ENCODE measurements at regions not wholly inside any gene's neighbourhood (a gene's known extent, or its start where the extent isn't known, plus 50 kb on each side); places are given as distances from the start of the nearest gene placed in this dataset.
A peak's percentile ranks its signal among the peaks of the same experiment; 100 is the strongest.

DNA sequence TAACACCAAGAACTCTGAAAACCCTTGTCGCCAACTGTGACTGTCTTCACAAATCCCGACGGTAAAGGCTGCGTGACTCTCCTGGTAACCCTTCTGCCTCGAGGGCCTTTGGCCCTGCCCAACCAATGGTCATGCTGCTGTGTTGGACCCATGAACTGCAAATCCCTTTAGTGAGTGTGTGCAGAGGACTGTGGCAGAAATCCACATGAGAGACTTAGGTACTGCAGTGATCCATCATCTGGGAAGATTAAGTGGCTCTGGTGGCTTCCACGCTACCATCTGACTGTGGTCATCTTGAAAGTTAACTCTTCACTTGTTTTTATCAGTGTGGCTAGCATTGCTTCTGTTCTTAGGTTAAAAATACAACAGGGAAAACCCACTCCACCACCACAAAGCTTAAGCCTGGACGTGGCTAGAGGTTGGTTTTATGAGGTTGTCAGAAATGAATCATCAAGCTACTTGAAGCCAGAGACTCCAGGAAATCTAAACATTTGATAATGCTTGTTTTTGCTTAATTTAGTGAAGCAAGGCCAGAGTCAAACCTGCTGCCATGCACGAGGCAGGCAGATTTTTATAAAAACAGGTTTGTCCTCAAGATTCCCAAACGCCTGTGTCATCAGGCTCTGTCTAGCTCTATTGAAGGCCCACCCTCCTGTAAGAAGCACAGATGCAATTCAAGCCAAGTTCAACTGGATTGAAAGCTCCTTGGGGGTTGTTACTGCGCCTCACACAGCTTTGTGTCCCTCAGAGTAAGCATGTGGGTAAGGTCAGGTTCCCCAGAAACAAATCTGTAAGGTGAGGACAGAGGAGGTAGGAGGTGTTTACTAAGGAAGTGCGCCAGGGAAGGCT is 52.7 kb upstream of the ERCC6L2 start:
- DNase-seq: peak in 1 of 5 donors; percentile 77

DNA sequence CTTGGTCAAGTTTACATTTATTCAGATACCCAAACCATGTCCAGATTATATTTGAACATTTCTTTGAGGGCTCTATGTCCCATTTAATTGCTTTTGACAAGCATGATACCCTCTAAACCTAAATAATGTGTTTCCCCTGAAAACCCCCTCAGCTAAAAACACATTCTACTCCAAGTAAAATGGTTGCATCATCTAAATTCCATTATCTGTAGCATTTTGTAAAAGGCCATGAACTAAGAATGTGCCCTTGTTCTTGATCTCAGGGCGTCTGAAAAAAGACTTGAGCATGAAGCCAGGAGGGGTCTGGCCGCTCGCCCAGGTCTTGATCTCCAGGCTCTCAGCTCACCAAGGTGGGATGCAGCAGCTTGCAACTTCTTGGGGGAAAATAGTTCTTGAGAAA is 53.5 kb upstream of the ERCC6L2 start:
- DNase-seq: no peak

DNA sequence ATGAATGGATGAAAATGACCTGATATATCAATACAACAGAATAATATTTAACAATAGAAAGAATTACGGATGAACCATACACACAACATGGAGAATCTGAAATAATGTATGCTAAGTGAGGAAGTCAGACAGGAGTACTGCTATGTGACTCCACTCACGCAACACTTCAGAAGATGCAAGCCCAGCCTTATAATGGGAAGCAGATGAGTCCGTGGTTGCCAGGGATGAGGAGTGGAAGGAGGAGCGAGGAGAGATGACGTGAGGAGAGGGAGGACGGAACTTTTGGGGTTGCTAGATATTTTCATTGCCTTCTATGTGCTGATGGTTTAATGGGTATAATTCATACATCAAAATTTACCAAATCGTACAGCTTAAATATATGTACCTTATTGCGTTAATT is 55.4 kb upstream of the ERCC6L2 start:
- DNase-seq: no peak

DNA sequence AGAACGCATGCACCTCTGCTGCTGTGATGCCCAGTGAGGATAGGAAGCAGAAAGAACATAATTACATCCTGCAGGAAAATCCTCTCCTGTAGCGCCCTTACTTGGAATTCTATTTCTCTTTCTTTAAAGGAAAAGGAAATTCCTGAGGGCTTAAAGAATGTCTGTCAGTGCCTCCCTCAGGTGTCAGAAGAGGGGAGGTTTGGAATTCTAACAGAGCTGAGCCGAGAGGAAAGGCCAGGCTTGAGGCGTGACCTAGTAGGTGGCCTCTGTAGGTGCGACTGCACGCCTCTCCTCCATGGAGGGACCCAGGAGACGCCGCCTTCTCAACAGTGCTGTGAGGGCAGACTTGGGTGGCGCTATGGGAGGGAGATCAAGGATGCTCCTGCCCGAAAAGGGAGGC is 55.9 kb upstream of the ERCC6L2 start:
- no peak for DNase-seq

DNA sequence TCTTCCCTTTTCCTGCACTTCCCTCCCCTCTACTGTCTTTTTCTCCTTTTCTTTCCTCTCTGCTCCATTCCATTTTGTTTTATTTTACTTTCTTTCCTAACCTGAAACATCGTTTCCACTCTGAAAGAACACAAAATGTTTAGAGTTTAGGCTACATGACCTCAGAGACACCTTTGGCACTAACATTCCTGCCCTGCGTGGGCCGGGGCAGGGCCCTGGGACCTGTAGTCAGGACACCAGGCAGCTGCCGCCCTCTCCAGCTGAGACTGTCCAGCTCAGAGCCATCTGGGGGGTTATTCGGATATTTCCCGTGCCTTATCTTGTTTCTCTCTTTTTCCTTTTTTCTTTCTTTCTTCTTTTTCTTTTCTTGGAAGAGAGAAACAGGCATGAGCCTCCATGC is 58.3 kb upstream of the ERCC6L2 start:
- DNase-seq: no peak

DNA sequence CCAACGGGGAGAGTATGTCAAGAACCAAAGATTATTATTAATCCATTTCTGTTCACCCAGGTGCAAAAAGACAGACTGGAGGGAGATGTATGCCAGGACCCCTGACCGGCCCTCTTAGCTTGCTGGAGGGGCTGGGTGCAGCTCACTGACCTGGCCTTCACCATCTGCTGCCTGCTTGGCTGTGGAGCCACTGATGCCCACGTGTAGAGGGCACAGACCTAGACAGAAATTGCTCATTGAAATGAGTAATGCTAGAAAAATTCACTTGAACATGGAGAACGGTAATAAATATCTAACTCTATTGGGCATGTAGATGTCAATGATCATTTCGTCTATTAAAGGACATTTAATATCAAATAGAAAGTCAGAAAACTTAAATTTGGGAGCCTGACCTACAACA is 58.8 kb upstream of the ERCC6L2 start:
- no peak for DNase-seq

DNA sequence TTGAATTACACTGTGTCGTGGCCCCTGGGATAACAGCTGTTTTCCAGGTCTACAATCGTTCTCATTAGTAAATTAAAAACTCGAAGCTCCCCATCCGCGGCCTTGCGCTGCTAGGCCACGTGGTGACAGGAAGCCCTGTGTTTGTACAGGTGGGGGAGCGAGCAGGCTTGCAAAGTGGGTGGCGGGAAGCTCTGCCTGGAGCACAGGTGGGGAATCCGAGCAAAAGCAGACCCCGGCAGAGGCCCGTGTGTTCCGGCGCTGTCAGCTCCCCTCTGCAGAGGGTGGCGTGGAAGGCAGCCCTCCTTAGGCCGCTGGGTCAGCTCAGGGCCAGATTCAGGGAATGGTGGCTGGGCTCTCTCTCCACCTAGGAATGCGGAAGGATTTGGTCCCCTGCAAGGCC is 59.5 kb upstream of the ERCC6L2 start:
- no peak for DNase-seq

DNA sequence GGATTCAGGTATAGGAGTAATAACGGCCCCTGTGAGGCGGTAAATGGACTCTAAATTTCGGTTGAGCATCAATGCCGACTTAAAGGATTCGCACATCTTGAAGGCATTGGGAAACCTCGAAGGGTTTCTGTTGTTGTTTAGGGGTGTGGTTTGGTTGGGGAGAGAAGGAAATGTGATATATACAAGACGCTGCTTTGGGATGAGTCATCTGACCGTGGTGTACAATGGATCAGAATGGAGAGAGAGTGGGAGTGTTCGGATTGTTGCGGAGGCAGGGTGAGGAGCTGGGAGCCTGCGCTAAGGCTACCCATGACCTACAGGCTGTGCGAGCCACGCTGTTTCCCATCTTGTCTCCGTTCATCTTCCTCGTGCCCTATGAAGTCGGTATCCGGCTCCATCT is 60.4 kb upstream of the ERCC6L2 start:
- no peak for DNase-seq

DNA sequence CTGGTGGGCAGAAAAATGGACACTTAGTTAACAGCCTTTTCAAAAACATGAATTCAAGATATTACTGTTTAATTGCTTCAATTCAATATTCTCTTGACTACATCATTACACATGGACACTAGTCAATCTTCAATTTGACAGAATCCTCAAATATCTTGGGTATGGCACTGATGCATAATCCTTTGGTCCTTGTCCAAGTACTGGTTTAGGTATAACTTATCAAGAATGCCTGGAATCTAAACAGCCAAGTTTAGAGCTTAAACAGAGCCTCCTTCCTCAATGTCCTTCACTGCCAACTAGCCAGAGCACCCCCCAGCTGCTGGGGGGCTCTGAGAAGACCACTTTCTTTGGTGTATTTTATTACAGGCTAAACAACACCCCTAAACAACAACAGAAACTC is 61.6 kb upstream of the ERCC6L2 start:
- no peak for DNase-seq

DNA sequence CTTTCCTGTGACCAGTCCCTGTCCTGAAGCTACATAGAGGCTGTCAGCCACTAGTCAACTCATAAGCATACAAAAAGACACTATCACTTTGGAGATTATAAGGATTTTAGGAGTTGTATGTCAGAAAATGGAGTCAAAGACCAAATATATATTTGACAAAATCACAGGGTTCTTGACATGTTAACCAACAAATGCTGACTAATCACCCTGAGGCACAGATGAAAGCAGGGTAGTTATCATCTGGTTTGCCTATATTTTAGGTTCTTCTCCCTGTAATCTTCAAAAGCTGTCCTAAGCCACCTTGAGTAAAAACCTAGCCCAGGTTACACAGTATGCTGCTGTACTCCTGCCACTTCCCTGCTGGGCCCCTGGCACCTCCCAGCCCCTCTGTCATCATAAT is 64.7 kb upstream of the ERCC6L2 start:
- no peak for DNase-seq

DNA sequence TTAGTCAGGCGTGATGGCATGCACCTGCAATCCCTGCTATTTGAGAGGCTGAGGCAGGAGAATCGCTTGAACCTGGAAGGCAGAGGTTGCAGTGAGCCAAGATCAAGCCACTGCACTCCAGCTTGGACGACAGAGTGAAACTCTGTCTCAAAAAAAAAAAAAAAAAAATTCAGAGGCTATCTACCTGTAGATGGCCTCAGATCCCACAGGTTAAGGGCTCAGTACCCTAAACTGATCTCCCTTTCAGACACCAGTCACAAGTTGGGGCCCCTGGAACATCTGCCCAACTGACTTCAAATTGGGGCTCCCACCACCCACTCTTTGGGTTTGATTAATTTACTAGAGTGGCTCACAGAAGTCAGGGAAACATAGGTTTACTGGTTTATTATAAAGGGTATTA is 65.4 kb upstream of the ERCC6L2 start:
- no peak for DNase-seq

DNA sequence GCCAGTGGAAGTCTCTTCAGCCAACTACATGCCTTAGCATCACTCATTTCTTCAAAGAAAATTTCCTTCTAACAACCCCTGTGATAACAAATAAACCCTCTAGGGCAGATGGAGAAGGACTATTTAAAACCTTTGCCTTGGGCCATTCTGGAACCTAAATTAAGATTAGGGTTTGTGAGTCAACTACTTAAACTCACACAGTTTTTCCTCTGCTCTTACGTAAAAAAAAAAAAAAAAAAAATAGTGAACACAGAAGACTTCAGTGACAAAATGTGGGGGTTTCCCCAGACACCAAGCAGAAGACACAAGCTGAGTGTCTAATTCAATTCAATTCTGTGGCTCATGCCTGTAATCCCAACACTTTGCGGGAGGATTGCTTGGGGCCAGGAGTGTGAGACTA is 65.8 kb upstream of the ERCC6L2 start:
- DNase-seq: no peak

DNA sequence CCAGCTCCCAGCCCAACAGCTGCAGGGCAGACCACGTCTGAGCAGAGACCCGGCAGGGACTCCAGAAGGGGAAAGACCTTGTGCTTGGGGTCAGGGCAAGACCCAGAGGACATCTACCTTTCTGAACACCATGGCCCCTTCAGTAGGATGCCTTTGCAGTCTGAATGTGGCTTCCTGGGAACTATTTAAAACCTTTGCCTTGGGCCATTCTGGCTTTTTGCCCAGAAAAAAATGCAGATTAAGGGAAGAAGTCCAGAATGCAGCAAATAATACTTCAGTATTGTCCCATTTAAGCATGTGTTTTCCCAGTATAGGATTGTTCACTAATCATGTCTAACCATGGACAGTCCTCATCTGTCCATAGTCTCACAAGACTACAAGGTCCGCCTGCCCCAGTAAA is 67.5 kb upstream of the ERCC6L2 start:
- DNase-seq: no peak

DNA sequence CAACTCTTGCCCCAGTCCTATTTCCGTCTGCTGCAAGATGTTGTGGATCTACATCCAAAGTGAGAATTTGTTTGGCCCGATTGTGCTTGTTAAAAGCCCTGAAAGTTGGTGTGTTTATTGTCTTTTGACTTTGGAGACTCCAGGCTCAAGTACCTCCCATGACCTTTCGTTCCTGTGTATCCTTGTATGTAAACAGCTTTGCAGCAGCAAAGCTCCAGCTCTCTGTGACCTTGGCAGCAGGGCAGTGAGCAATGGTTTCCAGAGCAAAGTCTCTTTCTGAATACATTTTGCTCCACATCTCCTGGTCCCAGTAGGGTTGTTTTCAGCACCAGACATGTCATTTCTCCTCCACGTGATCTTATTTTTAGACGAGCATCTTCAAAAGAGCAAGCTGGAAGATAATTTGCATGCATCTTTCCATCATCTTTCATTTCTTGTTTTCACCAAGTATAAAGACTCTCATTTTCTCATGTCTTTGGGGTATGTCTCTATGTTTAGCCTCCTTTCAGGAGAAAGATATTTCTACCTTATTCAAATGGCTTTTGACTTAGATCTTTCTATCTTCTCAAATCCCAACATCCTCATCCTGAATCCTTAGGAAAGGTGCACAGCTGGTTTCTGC is 68.1 kb upstream of the ERCC6L2 start:
- DNase-seq: no peak

DNA sequence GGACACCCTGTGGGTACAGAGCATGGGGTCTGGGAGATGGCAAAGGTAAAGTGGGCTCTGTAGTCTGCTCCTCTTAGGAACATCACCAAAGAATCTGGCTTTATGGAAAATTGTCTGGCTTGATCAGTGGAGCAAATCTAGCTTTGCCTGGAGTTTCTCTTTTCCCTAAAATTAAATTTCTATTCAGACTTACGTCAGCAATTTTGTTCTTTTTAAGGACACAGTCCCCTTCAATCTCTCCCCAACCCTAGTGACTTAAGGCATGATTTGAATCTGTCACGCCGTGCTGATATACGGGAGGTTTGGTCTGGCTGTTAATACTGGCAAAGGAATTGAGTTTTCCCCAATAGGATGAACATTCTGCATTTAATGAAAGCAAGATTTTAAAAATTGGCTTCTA is 72.3 kb upstream of the ERCC6L2 start:
- DNase-seq: no peak

DNA sequence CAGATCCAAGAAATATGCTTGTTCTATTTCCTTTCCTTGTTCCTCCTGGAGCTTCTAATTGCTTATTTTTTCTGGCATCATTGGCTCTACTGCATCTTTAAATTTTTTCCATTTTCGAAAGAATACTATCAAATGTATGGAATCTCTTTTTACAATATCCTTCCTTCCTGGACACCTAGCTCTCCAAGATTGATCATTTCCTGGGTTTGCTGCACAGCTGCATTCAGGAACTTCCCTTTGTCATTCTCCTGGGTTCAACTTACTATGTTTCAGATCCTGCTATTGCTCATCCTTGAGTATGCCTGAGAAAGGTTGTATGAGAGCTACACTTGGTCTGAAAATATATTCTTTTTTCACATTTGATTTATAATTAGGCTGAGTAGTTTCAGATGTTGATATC is 73.7 kb upstream of the ERCC6L2 start:
- DNase-seq: no peak

DNA sequence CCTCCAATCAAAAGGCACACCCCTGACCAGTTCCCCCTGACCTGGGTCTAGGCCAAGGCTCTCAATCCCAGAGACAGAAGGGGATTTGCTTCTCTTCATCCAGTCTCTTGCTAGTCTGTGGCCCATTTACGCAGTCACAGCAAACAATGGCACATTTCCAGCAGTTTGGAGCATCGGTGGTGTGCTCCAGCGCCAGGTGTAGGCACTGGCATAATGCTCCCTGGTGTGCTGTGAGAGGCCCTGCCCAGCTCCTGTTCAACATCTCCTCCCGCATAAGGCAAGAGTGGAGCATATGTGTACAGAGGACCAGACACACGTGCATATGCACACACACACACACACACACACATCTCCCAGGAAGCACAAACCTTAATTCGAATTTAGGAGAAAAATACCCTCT is 79.5 kb upstream of the ERCC6L2 start:
- no peak for DNase-seq

DNA sequence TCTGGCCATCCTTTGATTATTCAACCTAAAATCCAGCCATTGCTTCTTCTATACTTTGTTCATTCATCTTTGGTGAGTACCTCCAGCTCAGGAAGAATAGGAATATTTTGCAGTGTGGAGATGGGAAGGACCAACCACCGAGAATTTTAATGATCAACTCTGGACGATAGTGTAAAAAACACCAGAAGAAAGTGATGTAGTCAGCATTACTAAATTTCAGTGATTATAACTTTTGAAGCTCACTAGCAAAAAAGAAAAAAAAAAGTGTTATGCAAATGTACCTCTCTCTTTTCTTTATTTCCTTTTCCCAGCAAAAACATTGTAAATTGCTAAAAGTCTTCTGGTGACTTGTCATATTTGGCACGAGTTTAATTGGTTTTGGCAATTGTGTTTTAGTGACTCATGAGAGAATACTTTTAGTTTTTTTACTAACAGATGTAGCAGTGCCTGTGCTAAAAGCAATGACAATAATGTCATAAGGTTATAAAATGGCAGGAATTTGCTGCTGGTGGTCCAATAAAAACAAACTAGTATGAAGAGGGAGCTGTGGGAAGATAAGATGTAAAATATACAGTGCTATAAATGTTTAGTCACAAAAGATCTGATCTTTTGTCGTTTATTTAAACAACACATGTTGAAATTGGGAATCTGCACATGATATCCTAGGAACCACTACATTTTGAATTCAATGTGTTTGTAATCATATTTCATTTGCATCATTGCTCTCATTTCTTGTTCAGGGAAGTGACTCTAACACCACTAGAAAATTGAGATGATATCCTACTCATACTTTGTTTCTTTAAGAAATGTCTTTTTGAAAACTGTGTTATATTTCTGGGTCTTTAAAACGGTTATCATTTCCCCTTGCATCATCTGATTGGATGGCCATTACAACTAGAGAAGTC is 81.3 kb upstream of the ERCC6L2 start:
- DNase-seq: no peak

DNA sequence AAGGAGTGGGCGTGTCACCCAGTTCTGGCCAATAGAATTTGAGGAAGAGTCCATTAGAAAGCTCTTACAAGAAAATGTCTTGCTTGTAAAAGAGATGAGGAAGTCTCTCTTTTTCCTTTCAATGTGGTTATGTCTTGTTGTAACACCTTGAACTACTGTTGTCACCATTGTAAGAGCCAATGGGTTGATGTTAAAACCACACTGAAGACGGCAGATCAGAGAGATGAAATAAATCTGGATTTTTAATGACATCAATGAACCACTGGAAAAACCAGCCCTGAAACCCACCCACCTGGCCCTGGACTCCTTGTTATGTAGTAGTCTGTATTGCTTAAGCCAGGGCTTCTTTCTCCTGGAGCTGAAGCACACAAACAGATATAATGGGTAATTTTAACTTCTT is 83.8 kb upstream of the ERCC6L2 start:
- DNase-seq: no peak

DNA sequence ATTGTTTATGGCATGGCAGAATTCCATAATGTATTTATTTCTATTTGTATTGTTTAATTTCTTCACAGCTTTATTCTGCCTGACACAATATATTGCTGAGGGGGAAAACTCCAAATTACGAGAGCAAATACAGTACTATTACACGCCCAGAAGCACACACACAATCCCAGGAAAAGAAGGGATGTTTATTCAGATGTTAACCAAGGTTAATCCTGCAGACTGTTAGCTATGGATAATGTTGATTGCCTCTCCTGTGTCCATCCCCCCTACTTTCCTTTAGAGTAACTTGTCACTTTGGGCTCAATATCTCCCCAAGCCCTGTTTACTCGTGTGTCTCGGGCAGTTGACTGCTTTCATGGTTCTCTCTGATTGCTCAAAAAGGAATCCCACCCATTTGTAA is 84.2 kb upstream of the ERCC6L2 start:
- no peak for DNase-seq

DNA sequence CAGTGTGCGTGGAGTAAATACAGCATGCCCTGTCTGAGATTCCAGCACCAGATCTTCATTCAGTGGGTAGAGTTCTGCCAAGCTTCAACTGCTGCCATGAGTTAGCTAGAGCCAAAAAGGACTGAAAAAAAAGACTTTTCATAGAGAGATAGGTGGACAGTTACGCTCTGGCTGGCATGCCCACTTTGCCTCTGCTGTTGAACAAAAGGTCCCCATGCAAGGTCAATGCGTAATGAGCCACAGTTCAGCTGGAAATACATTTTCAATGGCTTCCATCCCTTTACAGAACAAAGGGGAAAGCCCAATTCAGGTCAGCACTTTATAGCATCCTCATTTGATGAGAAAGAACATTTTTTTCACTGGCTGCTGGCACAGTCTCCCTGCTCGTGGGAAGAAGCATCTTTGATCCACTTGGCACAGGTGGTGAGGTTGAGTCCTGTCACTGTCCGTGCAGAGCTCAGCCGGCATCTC is 86.9 kb upstream of the ERCC6L2 start:
- DNase-seq: no peak

DNA sequence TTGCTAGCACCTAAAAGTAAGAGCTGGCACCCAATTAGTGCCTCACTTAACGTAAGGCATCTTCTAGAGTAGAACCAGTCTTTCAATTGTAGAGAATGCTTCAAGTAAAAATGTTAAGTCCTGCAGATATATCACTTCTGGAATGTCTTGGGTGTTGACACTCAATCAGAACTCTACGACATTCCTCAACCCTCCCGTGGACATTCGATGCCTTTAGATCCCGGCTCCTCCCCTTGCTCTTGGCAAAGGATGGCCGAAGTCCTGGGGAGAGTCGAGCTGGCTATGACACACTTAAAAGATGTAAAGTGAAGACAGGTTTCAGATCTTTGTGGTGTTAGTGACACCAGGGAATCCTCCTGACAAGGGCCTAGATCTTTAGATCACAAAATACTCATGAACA is 87.5 kb upstream of the ERCC6L2 start:
- DNase-seq: no peak

DNA sequence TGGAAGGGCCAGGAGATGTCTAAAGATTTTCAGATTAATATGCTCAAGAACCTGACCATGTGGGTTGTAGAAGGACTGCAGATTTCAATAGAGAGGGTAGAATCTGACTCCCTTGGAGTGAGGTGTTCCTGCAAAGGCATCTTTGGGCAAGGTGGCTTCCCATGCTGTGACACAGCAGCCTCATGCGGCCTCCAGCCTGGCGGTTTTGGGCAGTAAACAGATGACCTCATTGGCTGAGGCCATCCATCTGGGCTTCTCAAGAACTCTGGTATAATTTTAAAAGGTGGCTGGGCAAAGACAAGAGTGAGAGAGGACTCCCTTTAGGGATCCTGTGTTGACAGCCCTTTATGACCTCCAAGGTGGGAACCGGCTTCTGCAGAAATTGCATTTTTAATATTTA is 90.3 kb upstream of the ERCC6L2 start:
- DNase-seq: no peak

DNA sequence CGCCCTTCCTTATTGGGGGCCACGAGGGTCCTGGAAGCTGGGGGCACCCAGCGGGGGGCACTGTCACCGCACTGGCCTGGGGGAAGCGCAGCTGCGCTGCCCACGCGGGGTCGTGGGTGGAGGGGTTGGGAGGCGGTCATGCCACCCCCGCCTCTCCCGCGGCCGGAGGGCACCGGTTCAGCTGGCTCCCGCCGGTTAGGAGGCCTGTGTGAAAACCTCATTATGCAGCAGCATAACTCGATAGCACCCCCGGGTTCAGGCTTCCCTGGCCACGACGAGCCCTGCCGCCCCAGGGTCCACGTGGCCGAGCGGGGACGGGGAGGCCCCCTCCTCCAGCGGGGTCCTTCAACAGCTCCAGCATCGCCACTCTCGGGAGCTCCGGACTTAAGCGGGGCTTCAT is 91.2 kb upstream of the ERCC6L2 start:
- DNase-seq: no peak
